ENCODE measurements at regions not wholly inside any gene's neighbourhood (a gene's known extent, or its start where the extent isn't known, plus 50 kb on each side); places are given as distances from the start of the nearest gene placed in this dataset.

GRCh38 chr5:106959387-106959786, 711.4 kb downstream of the EFNA5 start:
- no peaks in the 10 kb centered on the region for H3K36me3 ChIP-seq (ENCODE audit: insufficient read depth, low read length)
- H3K9me3 ChIP-seq (ENCODE audit: low read depth, low read length): no peaks in the 10 kb centered on the region
- no peak overlapping the region for H3K4me3 ChIP-seq
- no peak for DNase-seq (ENCODE audit: low read depth, low spot score)
- H3K27ac ChIP-seq: no peak overlapping the region
- H3K9ac ChIP-seq (ENCODE audit: insufficient read length): no peak overlapping the region
- TF ChIP-seq FOXP2 (optimal IDR thresholded peaks at IDR 0.05; ENCODE audit: control extremely low read depth, extremely low read length, insufficient read depth): no peak
- no peak for TF ChIP-seq POLR2AphosphoS5 (IDR thresholded peaks at IDR 0.05; ENCODE audit: borderline replicate concordance, low read depth, low read length)
- no peak for TF ChIP-seq EZH2 (IDR thresholded peaks at IDR 0.05)

DNA sequence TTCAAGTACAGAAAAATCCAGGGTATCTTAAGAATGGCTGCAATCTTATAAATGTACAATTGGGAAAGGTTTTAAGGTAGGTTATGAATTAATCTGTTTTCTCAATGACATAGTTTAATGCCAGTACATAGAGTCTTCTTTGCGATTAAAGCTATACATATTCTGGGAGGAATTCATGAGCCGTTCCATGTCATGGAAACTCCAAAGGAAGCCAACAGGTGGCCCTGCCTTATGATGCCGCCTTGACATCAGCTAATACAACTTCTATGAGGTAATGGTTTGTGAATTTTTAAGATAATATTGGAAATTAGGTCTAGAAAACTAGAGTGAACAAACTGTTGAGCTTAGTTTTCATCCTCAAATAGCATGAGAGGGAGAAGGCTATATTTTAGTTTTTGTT, 713.4 kb downstream of the EFNA5 start:
- TF ChIP-seq EZH2 (IDR thresholded peaks at IDR 0.05) (no peak), FOXP2 (optimal IDR thresholded peaks at IDR 0.05; ENCODE audit: control extremely low read depth, extremely low read length, insufficient read depth) (no peak), POLR2AphosphoS5 (IDR thresholded peaks at IDR 0.05; ENCODE audit: borderline replicate concordance, low read depth, low read length) (no peak)
- no peak overlapping the region for H3K27ac ChIP-seq
- no peak overlapping the region for H3K4me3 ChIP-seq
- H3K36me3 ChIP-seq (ENCODE audit: insufficient read depth, low read length): no peaks in the 10 kb centered on the region
- no peak for DNase-seq (ENCODE audit: low read depth, low spot score)
- no peak overlapping the region for H3K9ac ChIP-seq (ENCODE audit: insufficient read length)
- no peaks in the 10 kb centered on the region for H3K9me3 ChIP-seq (ENCODE audit: low read depth, low read length)

GRCh38 chr5:106956886-106957285, 713.9 kb downstream of the EFNA5 start:
- Histone ChIP-seq H3K9me3 (ENCODE audit: low read depth, low read length) (no peaks in the 10 kb centered on the region), H3K27ac (no peak overlapping the region), H3K9ac (ENCODE audit: insufficient read length) (no peak overlapping the region), H3K36me3 (ENCODE audit: insufficient read depth, low read length) (no peaks in the 10 kb centered on the region), H3K4me3 (no peak overlapping the region)
- no peak for TF ChIP-seq EZH2 (IDR thresholded peaks at IDR 0.05)
- TF ChIP-seq POLR2AphosphoS5 (IDR thresholded peaks at IDR 0.05; ENCODE audit: borderline replicate concordance, low read depth, low read length): no peak
- TF ChIP-seq FOXP2 (optimal IDR thresholded peaks at IDR 0.05; ENCODE audit: control extremely low read depth, extremely low read length, insufficient read depth): no peak
- DNase-seq (ENCODE audit: low read depth, low spot score): no peak

DNA sequence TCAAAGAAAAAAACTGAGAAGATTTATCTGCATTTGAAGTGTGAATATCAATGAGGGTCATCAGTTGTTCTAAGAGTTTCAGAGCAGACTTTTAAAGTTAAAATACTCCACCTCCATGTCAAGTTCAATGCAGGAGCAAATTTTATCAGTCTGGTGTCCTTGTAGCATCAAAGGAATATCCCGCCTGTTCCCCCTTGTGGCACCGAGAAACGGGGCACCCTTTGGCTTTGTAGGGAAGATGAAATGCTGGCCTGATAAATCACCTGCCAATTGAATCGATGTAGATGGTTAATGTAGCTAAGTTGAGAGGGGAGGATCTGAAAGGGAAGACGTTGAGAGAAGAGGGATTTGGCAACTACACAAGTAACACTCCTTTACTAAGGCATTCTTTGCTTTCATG, 714.5 kb downstream of the EFNA5 start:
- no peak for DNase-seq (ENCODE audit: low read depth, low spot score)
- H3K27ac ChIP-seq: no peak overlapping the region

GRCh38 chr5:106940986-106941385, 729.8 kb downstream of the EFNA5 start:
- Histone ChIP-seq H3K9me3 (ENCODE audit: low read depth, low read length) (no peaks in the 10 kb centered on the region), H3K27ac (no peak overlapping the region), H3K4me3 (no peak overlapping the region), H3K9ac (ENCODE audit: insufficient read length) (no peak overlapping the region), H3K36me3 (ENCODE audit: insufficient read depth, low read length) (no peaks in the 10 kb centered on the region)
- TF ChIP-seq FOXP2 (optimal IDR thresholded peaks at IDR 0.05; ENCODE audit: control extremely low read depth, extremely low read length, insufficient read depth) (no peak), EZH2 (IDR thresholded peaks at IDR 0.05) (no peak), POLR2AphosphoS5 (IDR thresholded peaks at IDR 0.05; ENCODE audit: borderline replicate concordance, low read depth, low read length) (no peak)
- DNase-seq (ENCODE audit: low read depth, low spot score): no peak

More for the DNA sequence above, 714.5 kb downstream of the EFNA5 start:
- Histone ChIP-seq H3K9me3 (ENCODE audit: low read depth, low read length) (no peaks in the 10 kb centered on the region), H3K36me3 (ENCODE audit: insufficient read depth, low read length) (no peaks in the 10 kb centered on the region), H3K4me3 (no peak overlapping the region), H3K9ac (ENCODE audit: insufficient read length) (no peak overlapping the region)
- TF ChIP-seq FOXP2 (optimal IDR thresholded peaks at IDR 0.05; ENCODE audit: control extremely low read depth, extremely low read length, insufficient read depth): no peak
- TF ChIP-seq EZH2 (IDR thresholded peaks at IDR 0.05): no peak
- no peak for TF ChIP-seq POLR2AphosphoS5 (IDR thresholded peaks at IDR 0.05; ENCODE audit: borderline replicate concordance, low read depth, low read length)

DNA sequence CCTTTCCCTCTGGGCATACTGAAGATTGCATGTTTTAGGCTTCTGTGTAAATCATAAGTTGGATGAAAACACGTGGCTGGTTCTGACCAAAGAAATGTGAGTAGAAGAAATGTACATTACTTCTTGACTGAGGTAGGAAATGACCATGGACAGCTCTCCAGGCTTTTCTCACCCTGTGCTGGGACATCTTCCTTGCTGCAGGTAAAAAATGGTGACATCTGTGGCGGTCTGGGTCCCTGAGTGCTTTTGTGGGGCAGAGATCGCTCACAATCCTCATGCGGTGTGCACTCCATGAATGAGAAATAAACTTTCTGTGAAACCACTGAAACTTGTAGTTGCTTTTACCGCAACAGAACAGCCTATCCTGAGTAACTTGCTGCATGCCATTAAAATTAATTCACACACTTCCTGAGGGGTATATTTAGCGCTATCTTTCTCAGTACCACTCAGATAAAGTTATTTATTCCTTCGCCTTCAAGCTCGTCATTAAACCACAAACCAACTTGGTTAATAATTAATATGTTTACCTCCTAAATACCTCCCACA, 730.4 kb downstream of the EFNA5 start:
- Histone ChIP-seq H3K27ac (no peak overlapping the region), H3K9me3 (ENCODE audit: low read depth, low read length) (no peaks in the 10 kb centered on the region), H3K4me3 (no peak overlapping the region), H3K36me3 (ENCODE audit: insufficient read depth, low read length) (no peaks in the 10 kb centered on the region), H3K9ac (ENCODE audit: insufficient read length) (no peak overlapping the region)
- DNase-seq (ENCODE audit: low read depth, low spot score): no peak
- TF ChIP-seq FOXP2 (optimal IDR thresholded peaks at IDR 0.05; ENCODE audit: control extremely low read depth, extremely low read length, insufficient read depth) (no peak), POLR2AphosphoS5 (IDR thresholded peaks at IDR 0.05; ENCODE audit: borderline replicate concordance, low read depth, low read length) (no peak), EZH2 (IDR thresholded peaks at IDR 0.05) (no peak)

GRCh38 chr5:106923409-106923808, 747.3 kb downstream of the EFNA5 start:
- TF ChIP-seq EZH2 (IDR thresholded peaks at IDR 0.05): no peak
- no peak for TF ChIP-seq FOXP2 (optimal IDR thresholded peaks at IDR 0.05; ENCODE audit: control extremely low read depth, extremely low read length, insufficient read depth)
- TF ChIP-seq POLR2AphosphoS5 (IDR thresholded peaks at IDR 0.05; ENCODE audit: borderline replicate concordance, low read depth, low read length): no peak
- H3K4me3 ChIP-seq: no peak overlapping the region
- no peaks in the 10 kb centered on the region for H3K9me3 ChIP-seq (ENCODE audit: low read depth, low read length)
- H3K27ac ChIP-seq: no peak overlapping the region
- no peak overlapping the region for H3K9ac ChIP-seq (ENCODE audit: insufficient read length)
- H3K36me3 ChIP-seq (ENCODE audit: insufficient read depth, low read length): no peaks in the 10 kb centered on the region
- DNase-seq (ENCODE audit: low read depth, low spot score): no peak

- H3K27ac ChIP-seq: no peak overlapping the region
- no peak overlapping the region for H3K9ac ChIP-seq (ENCODE audit: insufficient read length)
- DNase-seq (ENCODE audit: low read depth, low spot score): no peak
- no peak overlapping the region for H3K4me3 ChIP-seq
- H3K9me3 ChIP-seq (ENCODE audit: low read depth, low read length): no peaks in the 10 kb centered on the region
- no peaks in the 10 kb centered on the region for H3K36me3 ChIP-seq (ENCODE audit: insufficient read depth, low read length)
- no peak for TF ChIP-seq FOXP2 (optimal IDR thresholded peaks at IDR 0.05; ENCODE audit: control extremely low read depth, extremely low read length, insufficient read depth)
- TF ChIP-seq POLR2AphosphoS5 (IDR thresholded peaks at IDR 0.05; ENCODE audit: borderline replicate concordance, low read depth, low read length): no peak
- no peak for TF ChIP-seq EZH2 (IDR thresholded peaks at IDR 0.05)
These were observed 749.2 kb downstream of the EFNA5 start for GRCh38 chr5:106921567-106921966.

DNA sequence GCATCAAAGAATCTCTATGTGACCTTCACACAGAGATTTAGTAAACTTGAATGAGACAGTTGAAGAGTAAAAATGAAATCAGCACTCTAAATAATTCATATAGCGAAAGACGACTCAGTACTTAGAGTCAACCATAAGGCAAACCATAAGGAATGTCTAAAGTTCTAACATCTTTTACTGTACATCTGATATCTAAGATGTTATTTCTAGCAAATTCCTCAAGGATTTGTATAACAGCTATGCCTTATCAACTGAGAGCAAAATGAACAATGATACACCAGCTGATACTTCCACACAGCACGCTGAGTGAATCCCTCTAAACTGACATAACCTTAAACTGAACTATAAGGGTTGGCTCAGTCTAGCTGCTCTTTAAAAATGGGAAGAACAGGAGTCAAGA, 760.3 kb downstream of the EFNA5 start:
- DNase-seq (ENCODE audit: low read depth, low spot score): no peak
- TF ChIP-seq FOXP2 (optimal IDR thresholded peaks at IDR 0.05; ENCODE audit: control extremely low read depth, extremely low read length, insufficient read depth) (no peak), EZH2 (IDR thresholded peaks at IDR 0.05) (no peak), POLR2AphosphoS5 (IDR thresholded peaks at IDR 0.05; ENCODE audit: borderline replicate concordance, low read depth, low read length) (no peak)
- Histone ChIP-seq H3K27ac (no peak overlapping the region), H3K9ac (ENCODE audit: insufficient read length) (no peak overlapping the region), H3K9me3 (ENCODE audit: low read depth, low read length) (no peaks in the 10 kb centered on the region), H3K4me3 (no peak overlapping the region), H3K36me3 (ENCODE audit: insufficient read depth, low read length) (no peaks in the 10 kb centered on the region)

Data from SK-N-MC (cell line).